HG03196 (cell line): ENCODE measurements at regions not wholly inside any gene's neighbourhood (a gene's known extent, or its start where the extent isn't known, plus 50 kb on each side); places are given as distances from the start of the nearest gene placed in this dataset.
"Not testable (repeated sequence)": the region's sequence is repeated elsewhere in the genome, so short reads cannot be mapped to it uniquely, and the experiment has no call there.

Experiments
- ATAC-seq: cut with Tn5 transposase; IDR thresholded peaks from one replicate; pipeline ENCODE4 v1.9.1; 2021; ENCODE audit not compliant: unreplicated experiment

DNA sequence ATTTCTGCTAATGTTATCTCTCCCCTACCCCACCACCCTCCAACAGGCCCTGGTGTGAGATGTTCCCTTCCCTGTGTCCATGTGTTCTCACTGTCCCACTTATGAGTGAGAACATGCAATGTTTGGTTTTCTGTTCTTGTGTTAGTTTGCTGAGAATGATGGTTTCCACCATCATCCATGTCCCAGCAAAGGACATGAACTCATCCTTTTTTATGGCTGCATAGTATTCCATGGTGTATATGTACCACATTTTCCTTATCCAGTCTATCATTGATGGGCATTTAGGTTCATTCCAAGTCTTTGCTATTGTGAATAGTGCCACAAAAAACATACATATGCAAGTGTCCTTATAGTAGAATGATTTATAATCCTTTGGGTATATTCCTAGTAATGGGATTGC is 104.5 kb downstream of the ZNF33B start:
- ATAC-seq, result not testable (repeated sequence)

DNA sequence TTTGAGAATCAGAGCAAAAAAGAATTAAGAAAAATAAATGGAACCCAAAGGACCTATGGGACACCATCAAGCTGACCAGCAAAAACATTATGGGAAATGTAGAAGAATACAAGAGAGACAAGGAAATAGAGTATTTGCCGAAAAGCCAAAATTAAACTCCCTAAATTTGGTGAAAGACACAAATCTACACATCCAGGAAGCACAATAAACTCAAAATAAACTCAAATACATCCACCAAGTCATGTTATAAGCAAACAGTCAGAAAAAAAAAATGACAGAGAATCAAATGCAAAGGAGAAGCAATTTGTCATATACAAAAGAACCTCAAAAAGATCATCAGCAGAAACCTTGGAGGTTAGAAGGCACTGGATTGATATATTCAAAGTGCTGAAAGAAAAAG is 105.4 kb downstream of the ZNF33B start:
- ATAC-seq, result no peak

DNA sequence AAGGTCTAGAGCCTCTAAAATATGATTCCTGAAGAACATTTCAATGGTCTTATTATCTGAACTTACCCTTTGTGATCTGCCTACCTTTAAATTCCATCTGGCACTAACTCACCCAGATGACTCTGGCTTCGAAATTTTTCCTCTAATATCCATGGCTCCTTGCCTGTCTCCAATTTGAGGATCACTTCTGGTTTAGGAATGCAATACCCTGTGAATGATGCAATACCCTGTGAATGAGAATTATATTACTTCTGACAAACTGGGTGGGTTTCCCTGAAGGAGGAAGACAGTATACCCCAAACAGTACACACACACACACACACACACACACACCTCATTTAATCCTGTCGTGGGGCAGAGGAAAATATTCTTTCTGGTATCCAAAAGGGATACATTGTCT is 115.3 kb downstream of the ZNF33B start:
- no peak for ATAC-seq

DNA sequence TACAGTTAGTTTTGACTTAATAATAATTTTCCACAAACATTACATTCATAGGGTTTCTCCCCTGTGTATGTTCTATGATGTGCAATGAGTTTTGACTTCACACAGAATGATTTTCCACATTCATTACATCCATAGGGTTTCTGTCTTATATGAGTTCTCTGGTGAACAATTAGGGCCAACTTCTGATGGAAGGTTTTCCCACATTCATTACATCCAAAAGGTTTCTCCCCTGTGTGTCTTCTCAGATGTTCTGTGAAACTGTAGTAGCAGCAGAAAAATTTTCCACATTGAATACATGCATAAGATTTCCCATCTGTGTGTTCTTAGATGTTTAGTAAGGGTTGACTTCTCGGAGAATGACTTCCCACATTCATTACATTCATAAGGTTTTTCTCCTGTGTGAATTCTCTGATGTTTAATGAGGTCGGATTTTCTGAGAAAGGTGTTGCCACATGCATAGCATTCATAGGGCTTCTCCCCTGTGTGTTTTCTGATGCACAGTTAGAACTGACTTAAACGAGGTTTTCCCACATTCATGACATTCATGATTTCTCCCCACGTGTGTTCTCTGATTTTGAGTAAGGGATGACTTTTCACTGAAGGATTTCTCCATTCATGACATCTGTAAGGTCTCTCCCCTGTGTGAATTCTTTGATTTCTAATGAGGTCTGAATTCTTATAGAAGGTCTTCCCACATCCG is 118.5 kb downstream of the ZNF33B start:
- ATAC-seq, result no peak

DNA sequence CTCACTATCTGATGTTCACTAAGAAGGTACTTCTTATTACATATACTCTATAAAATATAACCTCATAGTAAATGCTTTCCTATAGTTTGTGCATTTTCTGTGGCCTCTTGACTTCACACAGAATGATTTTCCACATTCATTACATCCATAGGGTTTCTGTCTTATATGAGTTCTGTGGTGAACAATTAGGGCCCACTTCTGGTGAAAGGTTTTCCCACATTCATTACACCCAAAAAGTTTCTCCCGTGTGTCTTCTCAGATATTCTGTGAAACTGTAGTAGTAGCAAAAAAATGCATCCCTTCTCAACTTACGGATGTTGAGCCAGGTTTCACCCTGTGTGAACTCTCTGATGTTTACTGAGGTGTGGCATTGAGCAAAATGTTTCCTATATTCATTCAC is 119.3 kb downstream of the ZNF33B start:
- ATAC-seq, result no peak

DNA sequence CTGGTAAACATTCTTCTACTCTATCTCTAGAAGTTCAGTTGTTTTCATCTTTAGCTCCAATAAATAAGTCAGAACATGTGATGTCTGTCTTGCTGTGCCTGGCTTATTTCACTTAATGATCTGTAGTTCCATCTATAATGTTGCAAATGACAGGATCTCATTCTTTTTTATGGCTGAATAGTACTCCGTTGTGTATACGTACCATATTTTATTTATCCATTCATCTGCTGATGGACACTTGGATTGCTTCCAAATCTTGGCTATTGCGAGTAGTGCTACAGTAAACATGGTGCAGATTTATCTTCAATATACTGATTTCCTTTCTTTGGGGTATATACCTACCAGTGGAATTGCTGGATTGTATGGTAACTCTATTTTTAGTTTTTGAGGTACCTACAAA is 124.4 kb downstream of the ZNF33B start:
- no peak for ATAC-seq

DNA sequence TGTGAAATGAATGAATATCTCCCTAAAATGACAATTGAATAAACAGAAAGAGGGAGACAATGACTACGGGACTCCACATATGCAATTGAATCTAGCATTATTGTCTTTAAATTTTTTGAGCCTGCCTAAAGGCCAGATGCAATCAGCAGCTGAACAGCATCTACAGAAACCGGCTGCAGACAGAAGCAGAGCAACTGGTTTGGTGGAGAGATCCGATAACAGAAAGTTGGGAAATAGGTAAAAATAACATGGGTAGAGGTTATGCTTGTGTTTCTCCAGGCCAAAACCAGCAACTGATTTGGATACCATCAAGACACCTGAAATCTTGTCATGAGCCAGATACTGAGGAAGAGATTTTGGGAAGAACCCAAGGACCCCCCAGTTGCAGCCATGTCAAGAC is 146.6 kb downstream of the ZNF33B start:
- ATAC-seq, result no peak

DNA sequence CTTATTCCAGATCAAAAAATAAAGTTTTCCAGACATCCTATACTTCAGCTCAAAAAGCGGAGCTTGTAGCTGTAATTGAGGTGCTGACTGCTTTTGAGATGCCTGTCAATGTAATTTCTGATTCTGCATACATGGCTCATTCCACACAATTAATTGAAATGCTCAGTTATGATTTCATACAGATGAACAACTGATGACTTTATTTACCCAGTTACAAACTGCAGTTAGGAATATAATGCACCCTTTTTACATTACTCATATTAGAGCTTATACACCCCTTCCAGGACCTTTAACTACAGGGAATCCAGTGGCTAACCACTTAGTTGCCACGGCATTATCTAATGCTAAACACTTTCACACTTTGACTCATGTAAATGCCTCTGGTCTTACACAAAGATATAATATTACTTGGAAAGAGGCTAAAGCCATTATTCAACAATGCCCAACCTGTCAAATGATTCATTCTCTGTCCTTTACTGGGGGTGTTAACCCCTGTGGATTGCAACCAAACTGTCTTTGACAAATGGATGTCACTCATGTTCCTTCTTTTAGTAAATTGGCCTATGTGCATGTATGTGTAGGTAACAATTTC is 147.3 kb downstream of the ZNF33B start:
- ATAC-seq, result no peak

DNA sequence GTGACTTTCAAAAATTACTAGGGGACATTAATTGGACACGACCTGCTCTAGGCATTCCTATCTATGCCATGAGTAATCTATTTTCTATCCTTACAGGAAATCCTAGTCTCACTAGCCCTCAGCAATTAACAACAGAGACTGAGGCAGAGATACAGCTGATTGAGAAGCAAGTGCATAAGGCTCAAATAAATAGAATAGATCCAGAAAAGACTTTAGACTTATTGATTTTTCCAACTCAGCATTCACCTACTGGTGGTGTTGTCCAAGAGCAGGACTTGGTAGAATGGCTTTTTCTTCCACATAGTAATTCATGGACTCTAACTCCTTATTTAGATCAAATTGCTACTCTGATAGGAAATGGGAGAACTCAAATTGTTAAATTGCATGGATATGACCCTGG is 148.0 kb downstream of the ZNF33B start:
- no peak for ATAC-seq

DNA sequence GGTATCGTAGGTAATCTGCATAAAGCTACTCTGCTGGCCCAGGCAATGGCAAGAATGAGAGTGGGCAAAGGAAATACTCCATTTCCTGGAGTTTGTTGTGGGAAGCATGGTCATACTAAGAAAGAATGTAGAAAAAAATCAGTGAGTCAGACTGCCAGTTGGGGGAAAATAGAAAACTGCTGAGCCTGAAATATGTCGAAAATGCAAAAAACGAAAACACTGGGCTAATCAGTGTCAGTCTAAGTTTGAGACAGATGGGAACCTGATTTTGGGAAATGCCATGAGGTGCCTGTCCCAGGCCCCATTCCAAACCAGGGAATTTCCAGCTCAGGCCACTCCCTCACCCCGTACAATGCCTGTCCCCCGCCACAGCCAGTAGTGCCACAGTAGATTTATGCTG is 150.0 kb downstream of the ZNF33B start:
- no peak for ATAC-seq

DNA sequence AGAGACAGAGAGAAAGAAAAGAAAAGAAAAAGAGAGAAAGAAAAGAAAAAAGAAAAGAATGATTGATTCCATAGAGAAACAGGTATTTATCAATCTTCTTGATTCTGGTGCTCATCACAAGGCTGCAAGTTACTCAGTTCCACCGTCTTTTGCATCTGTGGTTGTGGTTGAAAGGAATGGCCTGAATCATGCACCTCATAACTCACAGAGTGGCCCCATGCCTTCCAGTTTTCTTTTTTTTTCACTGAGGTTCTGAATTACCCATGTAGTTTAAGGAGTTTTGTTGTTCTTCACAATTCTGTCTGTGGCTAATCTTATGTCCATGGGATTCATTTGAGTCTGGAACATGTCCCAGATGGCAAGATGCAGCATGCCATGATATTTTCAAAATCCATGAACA is 156.0 kb downstream of the ZNF33B start:
- ATAC-seq, result no peak

DNA sequence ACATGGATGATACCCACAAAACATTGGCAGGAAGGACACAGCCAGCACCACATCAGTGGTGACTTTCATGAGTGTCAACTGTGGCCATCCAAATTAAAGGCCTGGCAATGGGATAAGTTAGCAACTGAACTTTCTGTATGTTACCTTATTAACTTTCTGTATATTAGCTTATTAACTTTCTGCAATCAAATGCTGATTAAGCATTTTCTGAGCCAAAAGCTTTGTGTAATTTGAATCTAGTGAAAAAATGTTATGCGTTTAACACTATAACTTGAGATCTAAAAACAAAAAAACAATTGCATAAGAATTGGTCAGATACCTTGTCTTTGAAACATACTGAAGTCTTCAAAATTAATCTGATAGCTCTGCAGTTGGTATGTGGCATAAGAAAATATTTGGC is 159.3 kb downstream of the ZNF33B start:
- no peak for ATAC-seq

DNA sequence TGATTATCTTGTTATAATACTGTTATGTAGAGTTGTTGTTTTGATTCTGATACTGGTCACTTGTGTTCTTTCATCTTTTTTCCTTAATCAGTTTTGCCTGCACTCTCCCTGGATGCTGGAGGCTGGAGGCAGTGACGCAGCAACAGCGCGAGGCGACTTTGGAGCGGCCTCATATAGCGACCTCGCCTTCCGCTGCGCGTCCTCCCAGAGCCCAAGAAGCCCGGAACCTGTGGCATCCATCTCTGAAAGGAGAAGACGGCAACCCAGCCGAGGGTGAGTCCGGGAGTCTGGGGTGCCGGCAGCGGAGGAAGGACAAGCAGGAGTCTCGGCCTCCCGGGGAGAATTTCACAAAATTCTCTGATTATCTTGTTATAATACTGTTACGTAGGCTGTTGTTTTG is 161.2 kb downstream of the ZNF33B start:
- ATAC-seq, result no peak

DNA sequence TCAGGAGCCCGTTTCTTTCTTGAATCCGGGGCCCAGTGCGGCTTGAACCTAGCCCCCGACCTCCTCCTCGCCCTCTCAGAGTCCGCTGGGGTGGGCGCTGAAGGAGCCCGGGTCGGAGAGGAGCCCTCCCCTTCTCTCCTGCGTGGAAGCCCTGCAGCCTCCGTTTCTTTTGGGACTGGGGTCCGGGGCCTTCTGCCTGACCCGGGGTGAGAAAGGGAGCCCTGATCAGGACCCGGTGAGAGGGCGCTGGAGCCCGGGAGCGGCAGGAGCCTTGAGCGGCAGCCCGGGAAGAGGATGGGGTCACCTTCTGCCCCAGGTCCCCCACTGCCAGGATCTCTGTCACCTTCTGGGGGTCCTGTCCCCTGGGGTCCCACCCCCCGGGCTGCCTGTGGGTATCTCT is 162.3 kb downstream of the ZNF33B start:
- no peak for ATAC-seq

DNA sequence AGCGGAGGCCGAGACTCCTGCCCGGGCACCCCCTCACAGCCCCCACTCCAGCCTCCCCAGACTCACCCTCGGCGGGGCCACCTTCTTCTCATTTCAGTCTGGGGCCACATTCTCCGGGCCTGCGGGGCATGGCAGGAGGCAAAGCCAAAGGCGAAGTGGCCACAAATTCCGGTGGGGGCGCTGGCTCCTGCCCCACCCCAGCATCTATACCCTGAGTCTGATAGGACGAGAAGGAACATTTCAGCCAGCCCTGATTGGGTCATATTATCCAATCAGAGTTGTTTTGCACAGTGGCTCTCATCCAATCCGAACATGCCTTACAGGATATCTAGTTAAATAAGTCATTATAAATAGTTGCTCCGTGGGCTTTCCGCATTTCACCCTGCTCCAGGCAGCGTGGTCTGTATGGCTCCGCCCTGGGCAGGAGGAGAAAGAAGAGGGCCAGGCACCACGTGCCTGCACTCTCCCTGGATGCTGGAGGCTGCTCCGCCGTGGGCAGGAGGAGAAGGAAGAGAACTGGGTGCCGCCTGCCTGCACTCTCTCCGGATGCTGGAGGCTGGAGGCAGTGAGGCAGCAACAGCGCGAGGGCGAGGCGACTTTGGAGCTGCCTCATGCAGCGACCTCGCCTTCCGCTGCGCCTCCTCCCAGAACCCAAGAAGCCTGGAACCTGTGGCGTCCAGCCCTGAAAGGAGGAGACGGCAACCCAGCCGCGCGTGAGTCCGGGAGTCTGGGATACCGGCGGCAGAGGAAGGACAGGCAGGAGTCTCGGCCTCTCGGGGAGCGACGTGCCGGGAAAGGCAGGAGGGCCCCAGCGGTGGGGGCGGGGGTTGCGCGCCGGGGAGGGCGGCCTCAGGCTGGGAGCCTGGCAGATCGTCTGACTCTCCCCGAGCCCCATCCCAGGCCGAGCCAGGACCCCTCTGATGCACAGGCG is 162.9 kb downstream of the ZNF33B start:
- ATAC-seq, result no peak

DNA sequence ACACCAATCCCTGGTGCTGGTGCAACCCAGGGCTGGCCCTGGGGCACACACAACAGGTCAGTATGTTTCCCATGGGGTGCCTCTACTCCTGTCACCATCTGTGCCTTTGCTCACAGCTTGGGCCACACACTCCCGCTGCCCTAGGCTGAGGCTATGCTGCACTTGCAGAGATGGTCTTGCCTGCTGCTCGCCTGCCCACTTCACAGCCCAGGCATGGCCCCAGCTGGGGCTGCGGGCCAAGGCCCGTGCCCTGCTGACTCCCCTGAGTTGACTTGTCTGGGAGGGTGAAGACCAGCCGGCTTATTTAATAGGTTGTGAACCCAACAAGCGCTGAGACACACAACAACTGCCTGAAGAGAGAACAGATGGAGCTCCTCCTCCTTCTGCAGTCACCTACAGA is 184.1 kb downstream of the ZNF33B start:
- ATAC-seq, result no peak

DNA sequence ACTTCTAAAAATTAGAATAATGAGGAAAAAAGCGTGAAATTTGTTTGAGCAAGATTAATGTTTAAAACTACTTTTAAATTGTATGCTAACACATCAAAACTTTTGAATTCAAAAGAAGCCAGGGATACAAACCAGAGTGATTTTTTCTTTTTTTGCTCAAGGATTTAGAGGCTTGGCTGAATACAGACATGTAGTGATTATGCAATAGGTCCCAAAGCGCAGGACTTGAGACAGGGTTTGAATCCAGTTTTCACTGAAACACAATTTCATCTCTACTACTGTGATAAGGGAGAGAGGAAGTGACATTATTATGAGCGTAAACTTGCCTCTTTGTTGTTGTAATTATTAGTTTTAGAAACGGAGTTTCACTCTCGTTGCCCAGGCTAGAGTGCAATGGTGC is 207.3 kb downstream of the ZNF33B start:
- no peak for ATAC-seq

DNA sequence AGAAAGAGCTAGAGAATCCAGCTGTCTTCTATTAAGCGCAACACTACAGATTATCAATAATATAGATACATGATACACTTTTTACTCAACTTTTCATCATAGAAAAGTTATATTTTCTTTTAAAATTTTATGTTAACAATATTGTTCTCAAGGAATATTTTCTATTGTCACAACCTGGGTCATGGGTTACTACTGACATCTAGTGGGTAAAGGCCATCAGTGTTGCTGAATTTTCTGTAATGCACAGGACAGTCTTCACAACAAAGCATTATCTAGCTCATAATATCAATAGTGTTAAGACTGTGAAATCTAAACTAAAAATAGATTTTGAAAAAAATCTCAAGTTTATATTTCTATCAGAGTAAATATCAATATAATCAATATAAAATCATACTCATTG is 209.8 kb downstream of the ZNF33B start:
- no peak for ATAC-seq

DNA sequence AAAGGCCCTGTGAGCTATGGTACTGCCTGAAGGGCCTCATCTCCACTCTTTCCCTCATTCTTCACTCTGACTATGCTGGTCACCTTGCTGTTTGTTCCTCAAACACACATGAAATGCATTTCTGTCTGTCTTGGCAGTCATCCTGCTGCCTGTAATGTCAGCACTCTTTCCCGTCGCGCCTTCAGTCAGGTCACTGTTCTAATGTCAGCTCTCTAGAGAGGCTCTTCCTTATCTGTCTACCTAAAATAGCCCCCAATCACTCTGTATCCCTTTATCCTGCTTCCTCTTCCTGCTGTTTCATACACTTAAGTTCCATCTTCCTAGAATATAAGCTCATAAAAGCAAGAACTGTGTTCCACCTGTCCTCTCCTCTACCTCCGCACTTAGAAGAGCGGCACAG is 215.5 kb downstream of the ZNF33B start:
- no peak for ATAC-seq

DNA sequence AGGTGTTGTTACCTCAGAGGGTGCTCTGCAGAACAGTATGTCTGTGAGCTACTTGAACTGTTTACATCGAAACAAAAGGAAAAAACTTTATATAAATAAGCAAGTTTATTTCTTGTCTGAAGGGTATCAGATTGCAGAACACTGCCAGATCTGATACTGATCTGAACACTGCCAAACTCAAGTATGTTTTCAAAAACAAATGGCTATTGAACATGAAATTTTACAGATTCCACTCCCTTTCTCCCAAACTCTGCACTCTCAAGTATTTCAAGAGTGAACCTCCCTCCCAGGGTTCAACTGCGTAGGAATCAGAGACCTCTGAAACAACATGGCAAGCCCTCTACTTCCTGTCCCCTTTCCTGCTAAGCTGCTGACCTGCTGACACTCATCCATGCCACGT is 216.6 kb downstream of the ZNF33B start:
- ATAC-seq, result no peak

DNA sequence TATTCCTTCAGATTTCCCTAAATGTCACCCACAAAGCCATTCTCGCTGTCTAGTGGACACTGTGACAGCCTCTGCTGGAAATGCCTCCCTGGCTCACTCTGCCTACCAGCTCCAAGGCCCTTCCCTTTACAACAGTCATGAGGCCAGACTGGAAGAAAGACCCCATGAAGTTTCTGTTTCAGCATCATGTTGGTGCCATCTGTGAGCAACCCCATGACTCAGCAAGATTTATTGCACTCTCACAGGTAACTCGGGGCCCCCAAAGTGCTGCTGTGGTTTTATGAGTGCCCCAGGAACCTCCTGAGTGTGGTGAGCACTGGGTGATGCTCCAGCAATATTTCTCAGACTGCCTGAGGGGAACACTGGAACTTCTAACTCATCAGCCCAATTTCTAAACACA is 218.6 kb downstream of the ZNF33B start:
- no peak for ATAC-seq

DNA sequence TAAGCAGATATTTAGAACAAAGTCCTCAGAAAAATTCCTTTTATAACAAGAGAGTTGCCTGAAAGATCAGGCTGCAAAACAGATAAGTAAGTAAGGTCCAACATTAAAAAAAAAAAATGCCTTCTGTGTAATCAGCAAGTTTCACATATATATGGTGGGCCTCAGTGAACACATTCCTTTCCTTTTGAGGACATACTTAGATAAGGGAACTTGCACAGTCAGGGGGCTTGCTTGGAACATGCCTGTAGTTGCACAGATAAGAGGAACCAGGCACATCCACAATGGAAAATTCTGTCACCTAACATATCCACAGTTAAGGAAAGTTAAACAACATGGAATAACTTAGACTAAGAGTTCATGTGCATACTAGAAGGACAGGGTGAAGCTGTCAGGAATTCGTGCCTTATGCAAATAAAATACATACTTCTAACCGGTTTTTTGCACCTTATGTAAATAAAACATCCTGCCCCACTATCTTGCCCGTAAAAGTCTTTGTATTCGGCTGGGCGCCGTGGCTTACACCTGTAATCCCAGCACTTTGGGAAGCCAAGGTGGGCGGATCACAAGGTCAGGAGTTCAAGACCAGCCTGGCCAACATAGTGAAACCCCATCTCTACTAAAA is 257.3 kb downstream of the ZNF33B start:
- no peak for ATAC-seq
